Breast epithelium (tissue), 3 donors: ENCODE measurements at regions not wholly inside any gene's neighbourhood (a gene's known extent, or its start where the extent isn't known, plus 50 kb on each side); places are given as distances from the start of the nearest gene placed in this dataset.

Experiments
- CTCF ChIP-seq, 3 donors: fragments of 450-650 bp; IDR thresholded peaks; one replicate each; pipeline ENCODE4 v1.5.1; 2016 to 2017; ENCODE audit warnings: antibody characterized with exemption in 3 of 3, mild to moderate bottlenecking in 3 of 3, moderate library complexity in 3 of 3
- POLR2A ChIP-seq: fragments of 450-650 bp; IDR thresholded peaks from one replicate; pipeline ENCODE4 v1.6.1; 2016; ENCODE audit warnings: antibody characterized with exemption, mild to moderate bottlenecking, moderate library complexity
- POLR2AphosphoS5 ChIP-seq, 3 donors: sonication (generic); formaldehyde crosslinking; IDR thresholded peaks; one replicate each; pipeline ENCODE4 v1.6.1; 2017; ENCODE audit warnings: antibody characterized with exemption in 3 of 3

GRCh38 chr6:66556936-66557335 is 849.9 kb upstream of the EYS start:
- TF ChIP-seq POLR2A (no peak), CTCF (IDR thresholded peaks at IDR 0.05) (no peak), POLR2AphosphoS5 (IDR thresholded peaks at IDR 0.05) (no peak)
